ENCODE measurements at regions not wholly inside any gene's neighbourhood (a gene's known extent, or its start where the extent isn't known, plus 50 kb on each side); places are given as distances from the start of the nearest gene placed in this dataset.

GRCh38 chr1:88117597-88117996 is 566.5 kb upstream of the PKN2 start:
- Histone ChIP-seq H3K4me1 (ENCODE audit: insufficient read depth, low read length, severe bottlenecking) (no peaks in the 10 kb centered on the region), H4K20me1 (ENCODE audit: insufficient read depth, low read length) (no peaks in the 10 kb centered on the region), H2AFZ (ENCODE audit: low read length) (no peak overlapping the region), H3K4me2 (ENCODE audit: low read length) (no peak overlapping the region), H3K27me3 (ENCODE audit: insufficient read depth, low read length) (no peaks in the 10 kb centered on the region), H3K4me3 (ENCODE audit: low read depth, low read length, poor library complexity, severe bottlenecking) (no peak overlapping the region), H3K36me3 (ENCODE audit: insufficient read depth, low read length) (no peaks in the 10 kb centered on the region), H3K79me2 (ENCODE audit: insufficient read depth, low read length) (no peaks in the 10 kb centered on the region), H3K9me2 (ENCODE audit: low read depth, low read length) (no peaks in the 10 kb centered on the region), H3F3A (ENCODE audit: insufficient read depth, low read length) (no peaks in the 10 kb centered on the region), H3K9me3 (ENCODE audit: low read length) (no peaks in the 10 kb centered on the region), H3K9ac (ENCODE audit: low read length) (no peak overlapping the region), H3K27ac (ENCODE audit: low read depth, low read length, poor library complexity, severe bottlenecking) (no peak overlapping the region)
- no peak for TF ChIP-seq EZH2 (IDR thresholded peaks at IDR 0.05; ENCODE audit: borderline replicate concordance, low read length)
- no peak for TF ChIP-seq CTCF (IDR thresholded peaks at IDR 0.05; ENCODE audit: low read length)

GRCh38 chr1:88118176-88118845 is 565.8 kb upstream of the PKN2 start:
- H3K4me2 ChIP-seq (ENCODE audit: low read length), result no peak overlapping the region
- no peaks in the 10 kb centered on the region for H3K27me3 ChIP-seq (ENCODE audit: insufficient read depth, low read length)
- H3K9me2 ChIP-seq (ENCODE audit: low read depth, low read length), result no peaks in the 10 kb centered on the region
- no peaks in the 10 kb centered on the region for H3K4me1 ChIP-seq (ENCODE audit: insufficient read depth, low read length, severe bottlenecking)
- H3K9me3 ChIP-seq (ENCODE audit: low read length), result no peaks in the 10 kb centered on the region
- H3F3A ChIP-seq (ENCODE audit: insufficient read depth, low read length), result no peaks in the 10 kb centered on the region
- H3K4me3 ChIP-seq (ENCODE audit: low read depth, low read length, poor library complexity, severe bottlenecking), result no peak overlapping the region
- H4K20me1 ChIP-seq (ENCODE audit: insufficient read depth, low read length), result no peaks in the 10 kb centered on the region
- no peaks in the 10 kb centered on the region for H3K79me2 ChIP-seq (ENCODE audit: insufficient read depth, low read length)
- H3K36me3 ChIP-seq (ENCODE audit: insufficient read depth, low read length), result no peaks in the 10 kb centered on the region
- H2AFZ ChIP-seq (ENCODE audit: low read length), result no peak overlapping the region
- H3K9ac ChIP-seq (ENCODE audit: low read length), result no peak overlapping the region
- no peak overlapping the region for H3K27ac ChIP-seq (ENCODE audit: low read depth, low read length, poor library complexity, severe bottlenecking)
- no peak for TF ChIP-seq CTCF (IDR thresholded peaks at IDR 0.05; ENCODE audit: low read length)
- no peak for TF ChIP-seq EZH2 (IDR thresholded peaks at IDR 0.05; ENCODE audit: borderline replicate concordance, low read length)

- Histone ChIP-seq H3K36me3 (ENCODE audit: insufficient read depth, low read length) (no peaks in the 10 kb centered on the region), H3K9me2 (ENCODE audit: low read depth, low read length) (no peaks in the 10 kb centered on the region), H3K79me2 (ENCODE audit: insufficient read depth, low read length) (no peaks in the 10 kb centered on the region), H3K9ac (ENCODE audit: low read length) (no peak overlapping the region), H3K27me3 (ENCODE audit: insufficient read depth, low read length) (no peaks in the 10 kb centered on the region), H3K9me3 (ENCODE audit: low read length) (no peaks in the 10 kb centered on the region), H3K4me2 (ENCODE audit: low read length) (no peak overlapping the region), H3K27ac (ENCODE audit: low read depth, low read length, poor library complexity, severe bottlenecking) (no peak overlapping the region), H2AFZ (ENCODE audit: low read length) (no peak overlapping the region), H4K20me1 (ENCODE audit: insufficient read depth, low read length) (no peaks in the 10 kb centered on the region), H3K4me3 (ENCODE audit: low read depth, low read length, poor library complexity, severe bottlenecking) (no peak overlapping the region), H3K4me1 (ENCODE audit: insufficient read depth, low read length, severe bottlenecking) (no peaks in the 10 kb centered on the region), H3F3A (ENCODE audit: insufficient read depth, low read length) (no peaks in the 10 kb centered on the region)
- TF ChIP-seq EZH2 (IDR thresholded peaks at IDR 0.05; ENCODE audit: borderline replicate concordance, low read length) (no peak), CTCF (IDR thresholded peaks at IDR 0.05; ENCODE audit: low read length) (no peak)
Measured at GRCh38 chr1:88124614-88125013, 559.5 kb upstream of the PKN2 start.

All from OCI-LY1 (cell line).